SK-N-SH treated with all-trans-retinoic acid at 6 μM for 48 hours (cell line): ENCODE measurements at regions not wholly inside any gene's neighbourhood (a gene's known extent, or its start where the extent isn't known, plus 50 kb on each side); places are given as distances from the start of the nearest gene placed in this dataset.

ENCODE experiments used
- ATAC-seq: fragments of 200-7000 bp; cut with Tn5 transposase; 3 replicates; pipeline ENCODE4 v1.9.1; 2020; ENCODE audit warnings: mild to moderate bottlenecking, moderate library complexity
- ARNTL ChIP-seq: fragments of 450-650 bp; formaldehyde crosslinking; IDR thresholded peaks from 2 replicates; pipeline ENCODE4 v1.5.0; 2020; ENCODE audit warnings: low read depth, mild to moderate bottlenecking, moderate library complexity, borderline replicate concordance
- BACH2 ChIP-seq: fragments of 250-450 bp; sonication (Bioruptor Pico); IDR thresholded peaks from 2 replicates; pipeline ENCODE4 v1.9.0; 2021; ENCODE audit warnings: mild to moderate bottlenecking, borderline replicate concordance
- ESRRG ChIP-seq: fragments of 250-450 bp; sonication (Bioruptor Pico); IDR thresholded peaks from 2 replicates; pipeline ENCODE4 v1.6.1; 2021; ENCODE audit warnings: mild to moderate bottlenecking
- GLIS3 ChIP-seq: fragments of 250-450 bp; sonication (Bioruptor Pico); IDR thresholded peaks from 2 replicates; pipeline ENCODE4 v1.5.0; 2020; ENCODE audit warnings: mild to moderate bottlenecking, moderate library complexity
- ISL1 ChIP-seq: fragments of 250-450 bp; sonication (Bioruptor Pico); IDR thresholded peaks from 2 replicates; pipeline ENCODE4 v2.1.2; 2022; ENCODE audit warnings: mild to moderate bottlenecking, moderate library complexity
- OSR1 ChIP-seq: fragments of 250-450 bp; sonication (Bioruptor Pico); IDR thresholded peaks from 2 replicates; pipeline ENCODE4 v1.8.0; 2022; ENCODE audit warnings: moderate library complexity, mild to moderate bottlenecking, inconsistent platforms
- PPARA ChIP-seq: fragments of 250-450 bp; sonication (Bioruptor Pico); IDR thresholded peaks from 2 replicates; pipeline ENCODE4 v1.5.0; 2020; ENCODE audit warnings: mild to moderate bottlenecking, borderline replicate concordance
- RARB ChIP-seq: fragments of 250-450 bp; sonication (Bioruptor Pico); IDR thresholded peaks from 2 replicates; pipeline ENCODE4 v1.8.0; 2021; ENCODE audit warnings: mild to moderate bottlenecking, moderate library complexity
- TCF4 ChIP-seq: fragments of 250-450 bp; sonication (Bioruptor Pico); IDR thresholded peaks from 2 replicates; pipeline ENCODE4 v1.8.0; 2021; ENCODE audit warnings: mild to moderate bottlenecking, moderate library complexity, borderline replicate concordance
- ZFP3 ChIP-seq: fragments of 250-450 bp; sonication (Bioruptor Pico); IDR thresholded peaks from 2 replicates; pipeline ENCODE4 v1.5.0; 2020; ENCODE audit warnings: mild to moderate bottlenecking, moderate library complexity
- ZFP30 ChIP-seq: fragments of 450-650 bp; formaldehyde crosslinking; IDR thresholded peaks from 2 replicates; pipeline ENCODE4 v1.5.0; 2022; ENCODE audit warnings: mild to moderate bottlenecking, moderate library complexity
- ZNF565 ChIP-seq: fragments of 450-650 bp; formaldehyde crosslinking; conservative IDR thresholded peaks from 2 replicates; pipeline ENCODE4 v1.5.0; 2020; ENCODE audit warnings: low read depth, mild to moderate bottlenecking, moderate library complexity
- ZNF70 ChIP-seq: fragments of 450-650 bp; formaldehyde crosslinking; IDR thresholded peaks from 2 replicates; pipeline ENCODE4 v1.5.0; 2020; ENCODE audit warnings: mild to moderate bottlenecking, moderate library complexity
- ZNF8 ChIP-seq: fragments of 450-650 bp; formaldehyde crosslinking; IDR thresholded peaks from 2 replicates; pipeline ENCODE4 v1.5.0; 2020; ENCODE audit warnings: mild to moderate bottlenecking, moderate library complexity
- TF ChIP-seq, protein P1 (sequence below): fragments of 250-450 bp; sonication (Bioruptor Pico); IDR thresholded peaks from 2 replicates; pipeline ENCODE4 v1.5.0; 2020; ENCODE audit warnings: mild to moderate bottlenecking, moderate library complexity
- TF ChIP-seq, protein P2 (sequence below): fragments of 250-450 bp; sonication (Bioruptor Pico); IDR thresholded peaks from 2 replicates; pipeline ENCODE4 v1.8.0; 2020; ENCODE audit warnings: mild to moderate bottlenecking, moderate library complexity, borderline replicate concordance
- TF ChIP-seq, protein P3 (sequence below): fragments of 250-450 bp; sonication (Bioruptor Pico); IDR thresholded peaks from 2 replicates; pipeline ENCODE4 v1.8.0; 2021; ENCODE audit warnings: low read depth, mild to moderate bottlenecking, moderate library complexity, borderline replicate concordance
- TF ChIP-seq, protein P4 (sequence below): fragments of 250-450 bp; sonication (Bioruptor Pico); IDR thresholded peaks from 2 replicates; pipeline ENCODE4 v1.5.1; 2021; ENCODE audit warnings: mild to moderate bottlenecking, moderate library complexity

DNA sequence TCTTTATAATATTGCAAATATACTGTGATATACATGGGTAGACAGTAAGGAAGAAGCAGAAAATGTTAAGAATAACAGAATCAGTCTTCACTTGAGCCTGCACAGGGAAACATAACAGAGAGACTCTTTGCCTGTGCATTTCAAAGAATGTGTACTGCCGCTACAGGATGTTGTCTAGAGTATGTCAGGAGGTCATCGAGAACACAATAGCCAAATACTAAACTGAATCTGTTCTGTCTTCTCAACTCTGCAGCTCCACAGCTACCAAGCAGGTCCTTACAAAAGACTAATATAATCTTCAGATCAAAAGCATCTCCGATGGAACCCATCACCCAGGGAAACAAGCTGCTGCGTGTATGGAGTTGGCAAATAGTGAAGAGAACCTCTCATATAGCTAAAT is 471.5 kb downstream of the PCDH10 start:
- no peak for TF ChIP-seq ISL1 (CRISPR knock-in tag)
- TF ChIP-seq ZFP30 = no peak
- no peak for TF ChIP-seq OSR1 (CRISPR knock-in tag)
- TF ChIP-seq ZNF8 = no peak
- TF ChIP-seq PPARA (CRISPR knock-in tag) = no peak
- TF ChIP-seq ESRRG (CRISPR knock-in tag) = no peak
- no peak for TF ChIP-seq BACH2 (CRISPR knock-in tag)
- TF ChIP-seq ARNTL (CRISPR knock-in tag) = no peak
- TF ChIP-seq GLIS3 = no peak
- no peak for TF ChIP-seq TCF4 (CRISPR knock-in tag)
- no peak for TF ChIP-seq ZFP3 (CRISPR knock-in tag)
- TF ChIP-seq, protein P1, sequence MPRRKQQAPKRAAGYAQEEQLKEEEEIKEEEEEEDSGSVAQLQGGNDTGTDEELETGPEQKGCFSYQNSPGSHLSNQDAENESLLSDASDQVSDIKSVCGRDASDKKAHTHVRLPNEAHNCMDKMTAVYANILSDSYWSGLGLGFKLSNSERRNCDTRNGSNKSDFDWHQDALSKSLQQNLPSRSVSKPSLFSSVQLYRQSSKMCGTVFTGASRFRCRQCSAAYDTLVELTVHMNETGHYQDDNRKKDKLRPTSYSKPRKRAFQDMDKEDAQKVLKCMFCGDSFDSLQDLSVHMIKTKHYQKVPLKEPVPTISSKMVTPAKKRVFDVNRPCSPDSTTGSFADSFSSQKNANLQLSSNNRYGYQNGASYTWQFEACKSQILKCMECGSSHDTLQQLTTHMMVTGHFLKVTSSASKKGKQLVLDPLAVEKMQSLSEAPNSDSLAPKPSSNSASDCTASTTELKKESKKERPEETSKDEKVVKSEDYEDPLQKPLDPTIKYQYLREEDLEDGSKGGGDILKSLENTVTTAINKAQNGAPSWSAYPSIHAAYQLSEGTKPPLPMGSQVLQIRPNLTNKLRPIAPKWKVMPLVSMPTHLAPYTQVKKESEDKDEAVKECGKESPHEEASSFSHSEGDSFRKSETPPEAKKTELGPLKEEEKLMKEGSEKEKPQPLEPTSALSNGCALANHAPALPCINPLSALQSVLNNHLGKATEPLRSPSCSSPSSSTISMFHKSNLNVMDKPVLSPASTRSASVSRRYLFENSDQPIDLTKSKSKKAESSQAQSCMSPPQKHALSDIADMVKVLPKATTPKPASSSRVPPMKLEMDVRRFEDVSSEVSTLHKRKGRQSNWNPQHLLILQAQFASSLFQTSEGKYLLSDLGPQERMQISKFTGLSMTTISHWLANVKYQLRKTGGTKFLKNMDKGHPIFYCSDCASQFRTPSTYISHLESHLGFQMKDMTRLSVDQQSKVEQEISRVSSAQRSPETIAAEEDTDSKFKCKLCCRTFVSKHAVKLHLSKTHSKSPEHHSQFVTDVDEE = no peak
- TF ChIP-seq, all 23 proteins: peak for 0
- ATAC-seq = no peak

DNA sequence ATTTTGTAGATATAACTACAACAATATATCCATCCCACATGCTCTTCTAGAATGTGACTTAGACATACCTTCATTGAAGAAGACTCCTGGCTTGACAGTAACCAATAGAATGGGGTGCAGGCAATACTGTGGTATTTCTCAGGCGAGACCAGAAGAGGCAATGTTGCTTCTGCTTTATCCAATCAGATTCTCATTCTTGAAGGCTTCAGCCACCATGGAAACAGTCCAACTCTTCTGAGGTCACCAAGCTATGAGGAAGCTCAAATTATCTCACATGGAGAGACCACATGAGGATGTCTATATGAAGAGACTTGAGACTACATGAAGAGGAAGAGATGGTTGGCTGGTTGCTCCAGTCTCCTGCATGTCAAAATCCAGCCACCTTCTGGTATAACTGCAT is 469.9 kb downstream of the PCDH10 start:
- no peak for ATAC-seq
- TF ChIP-seq, protein P2, sequence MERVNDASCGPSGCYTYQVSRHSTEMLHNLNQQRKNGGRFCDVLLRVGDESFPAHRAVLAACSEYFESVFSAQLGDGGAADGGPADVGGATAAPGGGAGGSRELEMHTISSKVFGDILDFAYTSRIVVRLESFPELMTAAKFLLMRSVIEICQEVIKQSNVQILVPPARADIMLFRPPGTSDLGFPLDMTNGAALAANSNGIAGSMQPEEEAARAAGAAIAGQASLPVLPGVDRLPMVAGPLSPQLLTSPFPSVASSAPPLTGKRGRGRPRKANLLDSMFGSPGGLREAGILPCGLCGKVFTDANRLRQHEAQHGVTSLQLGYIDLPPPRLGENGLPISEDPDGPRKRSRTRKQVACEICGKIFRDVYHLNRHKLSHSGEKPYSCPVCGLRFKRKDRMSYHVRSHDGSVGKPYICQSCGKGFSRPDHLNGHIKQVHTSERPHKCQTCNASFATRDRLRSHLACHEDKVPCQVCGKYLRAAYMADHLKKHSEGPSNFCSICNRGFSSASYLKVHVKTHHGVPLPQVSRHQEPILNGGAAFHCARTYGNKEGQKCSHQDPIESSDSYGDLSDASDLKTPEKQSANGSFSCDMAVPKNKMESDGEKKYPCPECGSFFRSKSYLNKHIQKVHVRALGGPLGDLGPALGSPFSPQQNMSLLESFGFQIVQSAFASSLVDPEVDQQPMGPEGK (CRISPR knock-in tag) = no peak
- TF ChIP-seq PPARA (CRISPR knock-in tag) = no peak
- TF ChIP-seq ZNF8 = no peak

DNA sequence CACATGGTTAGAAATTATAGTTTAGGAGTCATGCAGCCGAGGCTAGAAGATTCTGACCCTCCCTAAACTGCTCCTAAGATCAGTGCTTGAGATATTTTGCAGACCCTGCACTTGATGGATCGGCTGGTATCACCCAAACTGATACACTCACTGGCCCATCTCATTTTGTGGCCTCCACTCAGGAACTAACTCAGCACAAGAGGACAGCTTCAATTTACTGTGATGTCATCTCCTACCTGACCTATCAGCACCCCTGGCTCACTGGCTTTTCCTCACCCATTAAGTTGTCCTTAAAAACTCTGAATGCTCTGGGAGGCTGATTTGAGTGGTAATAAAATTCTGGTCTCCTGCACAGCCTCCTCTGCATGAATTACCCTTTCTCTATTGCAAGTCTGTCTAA is 450.9 kb downstream of the PCDH10 start:
- ATAC-seq = no peak
- TF ChIP-seq ZNF8 = no peak
- TF ChIP-seq, protein P1 = no peak
- TF ChIP-seq ZNF565 (CRISPR knock-in tag) = no peak

DNA sequence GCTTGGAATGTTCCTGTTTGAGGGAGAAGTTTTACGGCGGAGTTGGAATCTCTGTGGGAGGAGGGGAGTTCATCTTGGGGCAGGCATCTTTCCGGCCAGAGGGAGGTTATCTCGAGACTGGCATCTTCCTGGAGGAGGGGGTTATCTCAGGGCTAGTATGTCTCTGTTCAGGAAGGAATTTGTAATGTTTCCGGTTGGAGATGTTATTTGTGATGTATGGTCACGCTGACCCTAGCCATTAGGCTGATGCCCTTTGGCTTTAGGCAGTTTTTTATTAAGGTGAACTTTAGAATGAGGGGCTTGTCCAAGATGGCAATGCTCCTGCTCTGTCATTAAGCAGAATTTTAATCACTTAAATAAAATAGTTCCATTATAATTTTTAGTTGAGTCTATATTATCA is 449.7 kb downstream of the PCDH10 start:
- TF ChIP-seq ZNF70 (CRISPR knock-in tag) (no peak), RARB (no peak), ZNF8 (no peak), ARNTL (CRISPR knock-in tag) (no peak)
- TF ChIP-seq, protein P3, sequence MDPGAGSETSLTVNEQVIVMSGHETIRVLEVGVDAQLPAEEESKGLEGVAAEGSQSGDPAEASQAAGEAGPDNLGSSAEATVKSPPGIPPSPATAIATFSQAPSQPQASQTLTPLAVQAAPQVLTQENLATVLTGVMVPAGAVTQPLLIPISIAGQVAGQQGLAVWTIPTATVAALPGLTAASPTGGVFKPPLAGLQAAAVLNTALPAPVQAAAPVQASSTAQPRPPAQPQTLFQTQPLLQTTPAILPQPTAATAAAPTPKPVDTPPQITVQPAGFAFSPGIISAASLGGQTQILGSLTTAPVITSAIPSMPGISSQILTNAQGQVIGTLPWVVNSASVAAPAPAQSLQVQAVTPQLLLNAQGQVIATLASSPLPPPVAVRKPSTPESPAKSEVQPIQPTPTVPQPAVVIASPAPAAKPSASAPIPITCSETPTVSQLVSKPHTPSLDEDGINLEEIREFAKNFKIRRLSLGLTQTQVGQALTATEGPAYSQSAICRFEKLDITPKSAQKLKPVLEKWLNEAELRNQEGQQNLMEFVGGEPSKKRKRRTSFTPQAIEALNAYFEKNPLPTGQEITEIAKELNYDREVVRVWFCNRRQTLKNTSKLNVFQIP (CRISPR knock-in tag) = no peak
- TF ChIP-seq, protein P4, sequence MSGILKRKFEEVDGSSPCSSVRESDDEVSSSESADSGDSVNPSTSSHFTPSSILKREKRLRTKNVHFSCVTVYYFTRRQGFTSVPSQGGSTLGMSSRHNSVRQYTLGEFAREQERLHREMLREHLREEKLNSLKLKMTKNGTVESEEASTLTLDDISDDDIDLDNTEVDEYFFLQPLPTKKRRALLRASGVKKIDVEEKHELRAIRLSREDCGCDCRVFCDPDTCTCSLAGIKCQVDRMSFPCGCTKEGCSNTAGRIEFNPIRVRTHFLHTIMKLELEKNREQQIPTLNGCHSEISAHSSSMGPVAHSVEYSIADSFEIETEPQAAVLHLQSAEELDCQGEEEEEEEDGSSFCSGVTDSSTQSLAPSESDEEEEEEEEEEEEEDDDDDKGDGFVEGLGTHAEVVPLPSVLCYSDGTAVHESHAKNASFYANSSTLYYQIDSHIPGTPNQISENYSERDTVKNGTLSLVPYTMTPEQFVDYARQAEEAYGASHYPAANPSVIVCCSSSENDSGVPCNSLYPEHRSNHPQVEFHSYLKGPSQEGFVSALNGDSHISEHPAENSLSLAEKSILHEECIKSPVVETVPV (CRISPR knock-in tag) = no peak
- TF ChIP-seq, protein P1 = no peak
- no peak for ATAC-seq
